A673 (cell line): ENCODE measurements at regions not wholly inside any gene's neighbourhood (a gene's known extent, or its start where the extent isn't known, plus 50 kb on each side); places are given as distances from the start of the nearest gene placed in this dataset.

Experiments used
- BruUV-seq: library from RNA; stranded (reverse); fragments of 400-500 nt; replicated peaks from 2 replicates; lab custom pipeline; 2021; lab: Mats Ljungman, UMichigan
- CTCF ChIA-PET: fragments of 300-600 bp; sonication (Branson Sonifier 250); formaldehyde crosslinking; loops from one replicate; lab custom pipeline; 2022; ENCODE audit warnings: antibody characterized with exemption; lab: Charles Lee
- POLR2A ChIA-PET: fragments of 300-600 bp; sonication (Branson Sonifier 250); formaldehyde crosslinking; loops from one replicate; lab custom pipeline; 2022; ENCODE audit warnings: antibody characterized with exemption; ENCODE audit not compliant: low non-redundant PET; lab: Charles Lee
- DNase-seq: peaks from one replicate; pipeline ENCODE4 v3.0.0-alpha.2; 2015; ENCODE audit warnings: low spot score
- H3K27ac ChIP-seq: fragments of 200-600 bp; sonication (generic); 2 replicates; pipeline ENCODE4 v1.5.1; 2016; ENCODE audit warnings: mixed run types, low read depth, mild to moderate bottlenecking, mixed read lengths, antibody characterized with exemption, low read length; ENCODE audit not compliant: poor library complexity, severe bottlenecking
- H3K27me3 ChIP-seq: fragments of 200-600 bp; sonication (generic); replicated peaks from 2 replicates; pipeline ENCODE4 v1.6.1; 2017; ENCODE audit warnings: mixed run types, low read depth, mild to moderate bottlenecking, mixed read lengths, antibody characterized with exemption, low read length; ENCODE audit not compliant: insufficient read depth, poor library complexity
- H3K36me3 ChIP-seq: fragments of 200-600 bp; sonication (generic); 2 replicates; pipeline ENCODE4 v1.6.1; 2016; ENCODE audit warnings: mixed run types, mild to moderate bottlenecking, mixed read lengths, antibody characterized with exemption, low read length; ENCODE audit not compliant: insufficient read depth, poor library complexity, severe bottlenecking
- H3K4me1 ChIP-seq: fragments of 200-600 bp; sonication (generic); 2 replicates; pipeline ENCODE4 v1.6.1; 2017; ENCODE audit warnings: mixed run types, mild to moderate bottlenecking, mixed read lengths, antibody characterized with exemption, low read length; ENCODE audit not compliant: insufficient read depth, poor library complexity, severe bottlenecking
- H3K4me3 ChIP-seq: fragments of 200-600 bp; sonication (generic); 2 replicates; pipeline ENCODE4 v1.5.1; 2016; ENCODE audit warnings: low read depth, mixed run types, mild to moderate bottlenecking, mixed read lengths, low read length; ENCODE audit not compliant: poor library complexity, severe bottlenecking
- H3K9me3 ChIP-seq: fragments of 200-600 bp; sonication (generic); 2 replicates; pipeline ENCODE4 v1.6.1; 2016; ENCODE audit warnings: mixed run types, low read depth, mild to moderate bottlenecking, mixed read lengths, antibody characterized with exemption, low read length; ENCODE audit not compliant: poor library complexity, severe bottlenecking
- CTCF ChIP-seq: fragments of 300-800, 200-600 bp; sonication (generic); conservative IDR thresholded peaks from 2 replicates; pipeline ENCODE4 v1.5.1; 2017; ENCODE audit warnings: low read depth, mild to moderate bottlenecking, antibody characterized with exemption, low read length, moderate library complexity, mixed read lengths
- EZH2 ChIP-seq: fragments of 200-600 bp; sonication (generic); IDR thresholded peaks from 2 replicates; pipeline ENCODE4 v1.6.1; 2017; ENCODE audit warnings: borderline replicate concordance, low read depth, mild to moderate bottlenecking, mixed read lengths, antibody characterized with exemption, low read length; ENCODE audit not compliant: poor library complexity, severe bottlenecking
- intact Hi-C: fragments of 100-400 bp; cut with micrococcal nuclease; formaldehyde crosslinking; loops from one replicate; pipeline ENCODE4 v1.10.0; 2022; ENCODE audit not compliant: unreplicated experiment

DNA sequence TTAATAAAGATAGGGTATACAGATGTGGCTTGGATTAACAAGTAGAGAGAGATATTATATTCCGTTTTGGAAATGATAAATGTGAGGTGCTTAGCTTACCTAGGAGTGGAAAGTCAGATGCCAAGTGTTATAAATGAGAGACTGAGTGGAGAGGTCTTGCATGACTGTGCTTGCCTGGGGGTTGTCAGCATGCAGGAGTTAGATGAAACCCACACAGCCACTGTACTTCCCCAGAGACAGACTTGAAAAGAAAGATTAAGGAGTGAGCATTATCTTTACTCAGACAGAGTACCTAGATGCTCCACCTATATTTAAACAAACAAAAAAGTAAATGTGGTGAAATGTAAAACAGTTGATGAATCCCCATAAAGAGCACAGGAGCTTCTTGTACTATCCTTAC is 482.7 kb downstream of the RIT2 start:
- no peak for DNase-seq
- no peak for TF ChIP-seq EZH2
- no peak for TF ChIP-seq CTCF
- Histone ChIP-seq H3K36me3 (no peaks in the 10 kb centered on the region), H3K27ac (no peak overlapping the region), H3K27me3 (no peaks in the 10 kb centered on the region), H3K9me3 (no peaks in the 10 kb centered on the region), H3K4me3 (no peak overlapping the region), H3K4me1 (no peaks in the 10 kb centered on the region)
- intact Hi-C loops = no loop called here
- ChIA-PET CTCF (no interaction called here), POLR2A (no interaction called here)
- BruUV-seq = no TSS peak

- Histone ChIP-seq H3K9me3 (no peaks in the 10 kb centered on the region), H3K27ac (no peak overlapping the region), H3K27me3 (no peaks in the 10 kb centered on the region), H3K4me3 (no peak overlapping the region), H3K36me3 (no peaks in the 10 kb centered on the region), H3K4me1 (no peaks in the 10 kb centered on the region)
- TF ChIP-seq EZH2 (no peak), CTCF (peak; percentile 35; the same call in 1 of the 2 replicates)
- intact Hi-C loops = no loop called here
- no TSS peak for BruUV-seq
- ChIA-PET CTCF (interaction anchor here (0.7 kb wide), 1 partner anchor 163 kb away, joined by 3 read pairs; no protein-coding TSS in a partner anchor), POLR2A (no interaction called here)
- peak; percentile 6 for DNase-seq
Observed at GRCh38 chr18:42635378-42636048, 480.0 kb downstream of the RIT2 start.

- H3K27ac ChIP-seq = no peak overlapping the region
- no peaks in the 10 kb centered on the region for H3K36me3 ChIP-seq
- no peaks in the 10 kb centered on the region for H3K4me1 ChIP-seq
- intact Hi-C loops = no loop called here
- no peaks in the 10 kb centered on the region for H3K27me3 ChIP-seq
- no peak for TF ChIP-seq CTCF
- no peak for TF ChIP-seq EZH2
- no peaks in the 10 kb centered on the region for H3K9me3 ChIP-seq
- H3K4me3 ChIP-seq = no peak overlapping the region
- no TSS peak for BruUV-seq
- ChIA-PET CTCF (interaction anchor here (0.6 kb wide), 1 partner anchor 337 kb away, joined by 3 read pairs; no protein-coding TSS in a partner anchor), POLR2A (no interaction called here)
- DNase-seq = no peak
Observed at GRCh38 chr18:42636309-42636708, 479.2 kb downstream of the RIT2 start.
